Choroid plexus epithelial cell (primary cell): ENCODE measurements at regions not wholly inside any gene's neighbourhood (a gene's known extent, or its start where the extent isn't known, plus 50 kb on each side); places are given as distances from the start of the nearest gene placed in this dataset.

Experiments
- DNase-seq: peaks from one replicate; pipeline ENCODE4 v3.0.0-alpha.2; 2010; ENCODE audit warnings: low read depth
- H3K4me3 ChIP-seq: 2 replicates; pipeline ENCODE4 v1.5.1; 2011; ENCODE audit warnings: low read depth, mild to moderate bottlenecking, control low read depth, low read length, moderate library complexity
- CTCF ChIP-seq: conservative IDR thresholded peaks from 2 replicates; pipeline ENCODE4 v1.5.1; 2011; ENCODE audit warnings: low read depth, mild to moderate bottlenecking, control low read depth, inconsistent platforms, low read length, moderate library complexity

GRCh38 chr7:67644151-67644550, 647.5 kb downstream of the TYW1 start:
- no peak for TF ChIP-seq CTCF
- H3K4me3 ChIP-seq: no peak overlapping the region
- no peak for DNase-seq

DNA sequence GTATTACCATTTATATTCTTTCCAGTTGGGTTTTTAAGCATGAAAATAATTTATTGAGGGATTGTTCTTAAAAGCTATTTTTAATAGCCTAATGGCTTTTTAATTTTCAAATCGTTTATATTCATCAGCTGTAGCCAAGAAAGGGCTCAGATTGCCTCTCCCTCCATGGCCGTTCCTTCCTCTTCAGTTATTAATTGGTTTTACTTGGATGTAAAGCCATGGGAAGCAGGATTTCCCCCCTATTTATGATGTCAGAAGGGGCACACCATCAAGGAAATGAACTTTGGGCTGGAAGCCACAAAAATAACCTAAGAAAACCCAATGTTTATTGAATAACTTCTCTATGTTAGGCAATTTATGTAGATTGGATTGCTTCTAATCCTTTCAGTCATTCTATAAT, 656.3 kb downstream of the TYW1 start:
- DNase-seq: no peak
- TF ChIP-seq CTCF: no peak
- H3K4me3 ChIP-seq: no peak overlapping the region

- no peak for TF ChIP-seq CTCF
- H3K4me3 ChIP-seq: no peak overlapping the region
- DNase-seq: no peak
Measured at GRCh38 chr7:67653856-67654454, 657.3 kb downstream of the TYW1 start.

DNA sequence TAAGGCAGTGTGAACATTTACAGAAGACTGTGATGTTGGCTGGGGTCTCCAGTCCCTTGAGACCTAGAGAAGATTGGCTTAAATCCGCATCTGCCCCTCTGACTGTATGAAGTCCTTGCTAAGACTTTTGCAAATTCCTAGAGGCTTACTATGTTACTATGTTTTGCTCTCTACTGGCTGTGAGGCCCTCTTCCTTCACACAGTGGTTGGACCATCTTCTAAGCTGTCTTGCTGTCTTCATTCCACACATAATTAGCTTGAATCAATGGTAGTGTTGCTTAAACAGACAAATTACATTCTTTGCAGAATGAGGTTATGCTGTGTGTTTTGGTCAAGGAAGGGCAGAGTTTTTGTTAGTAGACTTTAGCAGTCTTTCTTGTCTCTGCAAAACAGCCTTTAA, 658.0 kb downstream of the TYW1 start:
- TF ChIP-seq CTCF: no peak
- DNase-seq: no peak

GRCh38 chr7:67655168-67655567, 658.5 kb downstream of the TYW1 start:
- TF ChIP-seq CTCF: no peak
- H3K4me3 ChIP-seq: no peak overlapping the region
- no peak for DNase-seq

More for the DNA sequence above, 658.0 kb downstream of the TYW1 start:
- H3K4me3 ChIP-seq: no peak overlapping the region

DNA sequence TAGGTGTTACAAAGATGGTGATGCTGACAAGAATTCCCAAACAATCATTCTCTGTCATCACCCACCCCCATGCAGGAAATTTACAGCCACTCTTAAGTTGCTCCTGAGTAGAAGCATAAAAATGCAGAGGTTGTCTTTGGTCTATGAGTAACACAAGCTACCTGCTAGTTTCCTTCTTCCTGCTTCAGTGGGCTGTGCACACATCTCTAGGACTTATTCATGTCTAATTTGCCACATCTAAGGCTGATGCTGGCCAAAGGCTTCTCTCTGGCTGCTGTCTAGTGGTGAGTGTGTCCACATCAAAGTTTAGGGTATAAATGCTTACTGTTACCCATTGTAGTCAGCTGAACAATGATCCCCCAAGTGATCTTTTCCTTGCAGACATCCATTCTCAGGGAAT, 662.5 kb downstream of the TYW1 start:
- no peak for TF ChIP-seq CTCF
- no peak overlapping the region for H3K4me3 ChIP-seq
- DNase-seq: no peak

- no peak for TF ChIP-seq CTCF
- H3K4me3 ChIP-seq: no peak overlapping the region
- DNase-seq: no peak
Measured at GRCh38 chr7:67662804-67663203, 666.2 kb downstream of the TYW1 start.
